Trophoblast cell (in vitro differentiated cells and primary cell): ENCODE measurements at regions not wholly inside any gene's neighbourhood (a gene's known extent, or its start where the extent isn't known, plus 50 kb on each side); places are given as distances from the start of the nearest gene placed in this dataset.

Source experiments
- DNase-seq, 2 donors: peaks; one replicate each; pipeline ENCODE4 v3.0.0-alpha.2; 2016
- H2AFZ ChIP-seq: 2 replicates; pipeline ENCODE4 v1.6.1; 2013; ENCODE audit warnings: low read length, moderate library complexity, mild to moderate bottlenecking; ENCODE audit not compliant: insufficient read depth, poor library complexity
- H2AK5ac ChIP-seq: 2 replicates; pipeline ENCODE4 v1.6.1; 2013; ENCODE audit warnings: mild to moderate bottlenecking, low read length
- H2BK120ac ChIP-seq: 2 replicates; pipeline ENCODE4 v1.6.1; 2013; ENCODE audit warnings: low read length, mild to moderate bottlenecking, moderate library complexity; ENCODE audit not compliant: insufficient read depth, poor library complexity
- H2BK12ac ChIP-seq: 2 replicates; pipeline ENCODE4 v1.6.1; 2013; ENCODE audit warnings: mild to moderate bottlenecking, low read length, moderate library complexity
- H2BK5ac ChIP-seq: 2 replicates; pipeline ENCODE4 v1.6.1; 2013; ENCODE audit warnings: low read length, low read depth, moderate library complexity, mild to moderate bottlenecking; ENCODE audit not compliant: poor library complexity
- H3K14ac ChIP-seq: 2 replicates; pipeline ENCODE4 v1.6.1; 2013; ENCODE audit warnings: mild to moderate bottlenecking, low read length
- H3K18ac ChIP-seq: 2 replicates; pipeline ENCODE4 v1.6.1; 2013; ENCODE audit warnings: mild to moderate bottlenecking, low read length
- H3K23ac ChIP-seq: 2 replicates; pipeline ENCODE4 v1.6.1; 2013; ENCODE audit warnings: low read length
- H3K27ac ChIP-seq: 2 replicates; pipeline ENCODE4 v1.5.1; 2013; ENCODE audit warnings: low read depth, mild to moderate bottlenecking, inconsistent platforms, low read length, moderate library complexity
- H3K27me3 ChIP-seq: 2 replicates; pipeline ENCODE4 v1.6.1; 2013; ENCODE audit warnings: inconsistent platforms, mild to moderate bottlenecking, low read length, moderate library complexity; ENCODE audit not compliant: insufficient read depth
- H3K36me3 ChIP-seq, 2 experiments: 1 replicate in 1 of 2; 2 replicates in 1 of 2; pipeline ENCODE4 v1.6.1; 2013; ENCODE audit warnings: low read length in 2 of 2, mild to moderate bottlenecking in 2 of 2, moderate library complexity in 1 of 2; ENCODE audit not compliant: insufficient read depth in 2 of 2, control insufficient read depth in 1 of 2
- H3K4ac ChIP-seq: 2 replicates; pipeline ENCODE4 v1.6.1; 2013; ENCODE audit warnings: low read depth, mild to moderate bottlenecking, low read length, moderate library complexity
- H3K4me1 ChIP-seq, 2 experiments: 1 replicate in 1 of 2; 2 replicates in 1 of 2; pipeline ENCODE4 v1.6.1; 2013; ENCODE audit warnings: low read length in 2 of 2, mild to moderate bottlenecking in 2 of 2, moderate library complexity in 1 of 2; ENCODE audit not compliant: insufficient read depth in 2 of 2, control insufficient read depth in 1 of 2
- H3K4me2 ChIP-seq: 2 replicates; pipeline ENCODE4 v1.6.1; 2013; ENCODE audit warnings: inconsistent platforms, mild to moderate bottlenecking, low read length, moderate library complexity
- H3K4me3 ChIP-seq: 2 replicates; pipeline ENCODE4 v1.5.1; 2013; ENCODE audit warnings: mild to moderate bottlenecking, low read depth, low read length, inconsistent platforms
- H3K79me1 ChIP-seq: one replicate; pipeline ENCODE4 v1.6.1; 2013; ENCODE audit warnings: low read length
- H3K79me2 ChIP-seq: 2 replicates; pipeline ENCODE4 v1.6.1; 2013; ENCODE audit warnings: low read length, mild to moderate bottlenecking; ENCODE audit not compliant: control insufficient read depth, insufficient read depth, poor library complexity
- H3K9ac ChIP-seq: 2 replicates; pipeline ENCODE4 v1.6.1; 2013; ENCODE audit warnings: mild to moderate bottlenecking, low read length
- H3K9me3 ChIP-seq: 2 replicates; pipeline ENCODE4 v1.6.1; 2013; ENCODE audit warnings: low read depth, mild to moderate bottlenecking, control low read depth, inconsistent platforms, low read length; ENCODE audit not compliant: insufficient read depth
- H4K12ac ChIP-seq: 2 replicates; pipeline ENCODE4 v1.6.1; 2013; ENCODE audit warnings: low read depth, mild to moderate bottlenecking, low read length, moderate library complexity
- H4K8ac ChIP-seq: 2 replicates; pipeline ENCODE4 v1.6.1; 2013; ENCODE audit warnings: low read depth, mild to moderate bottlenecking, low read length, moderate library complexity
- H4K91ac ChIP-seq: one replicate; pipeline ENCODE4 v1.6.1; 2013; ENCODE audit warnings: low read depth, mild to moderate bottlenecking, low read length, moderate library complexity
- WGBS: extraction: QIAGEN DNeasy Blood & Tissue Kit; methylation state at CpG from one replicate; pipeline ENCODE4 v1.1.7; 2013; ENCODE audit warnings: missing lambda C conversion rate; ENCODE audit not compliant: insufficient read length, insufficient coverage; ENCODE audit errors: extremely low coverage; 5-methylcytosine and 5-hydroxymethylcytosine counted together

DNA sequence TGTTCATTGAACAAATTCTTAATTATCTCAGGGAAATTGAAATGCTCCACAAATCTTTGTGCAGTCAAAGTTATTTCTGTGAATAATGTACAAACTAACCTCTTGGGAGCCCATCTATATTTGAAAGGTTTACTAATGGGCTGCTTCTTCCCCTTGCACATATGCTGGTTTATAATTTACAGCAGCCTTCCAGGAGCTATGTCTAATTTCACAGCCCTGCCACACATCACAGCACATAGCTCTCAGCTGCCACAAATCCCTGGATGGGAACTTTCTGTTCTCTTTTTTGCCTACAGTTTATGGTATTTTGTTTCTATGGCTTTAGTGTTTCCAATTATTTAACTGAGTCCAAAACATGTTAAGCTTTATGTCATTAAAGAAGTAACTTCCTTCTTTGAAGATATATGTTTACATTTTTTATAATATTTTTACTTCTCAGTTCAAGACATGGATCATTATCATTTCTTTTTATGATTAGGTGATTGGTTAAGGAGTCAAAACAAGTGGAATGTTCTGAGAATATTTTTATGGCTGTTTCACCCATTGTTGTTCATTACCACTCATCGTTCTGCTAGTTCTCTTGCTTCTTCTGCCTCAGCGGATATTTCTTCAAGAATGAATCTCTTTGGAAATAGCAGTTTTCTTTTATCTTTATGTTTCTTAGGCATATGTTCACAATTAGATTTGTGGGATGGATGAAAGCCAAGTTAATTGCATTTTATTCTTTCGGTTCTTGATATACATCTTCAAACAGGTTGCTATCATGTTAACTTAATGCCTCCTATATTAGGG lies 475.6 kb upstream of the MIS18BP1 start:
- Histone ChIP-seq H3K27me3 (no peaks in the 10 kb centered on the region), H3K4me2 (no peak overlapping the region), H3K27ac (no peak overlapping the region), H3K14ac (no peak overlapping the region), H4K12ac (no peak overlapping the region), H2AK5ac (no peak overlapping the region), H3K18ac (no peak overlapping the region), H3K23ac (no peak overlapping the region), H2BK5ac (no peak overlapping the region), H2BK12ac (no peak overlapping the region), H3K36me3 (no peaks in the 10 kb centered on the region), H3K79me2 (no peaks in the 10 kb centered on the region), H3K9me3 (no peaks in the 10 kb centered on the region), H3K4me1 (no peaks in the 10 kb centered on the region), H3K4ac (no peak overlapping the region), H3K79me1 (no peaks in the 10 kb centered on the region), H4K91ac (no peak overlapping the region), H2AFZ (no peak overlapping the region), H3K4me3 (no peak overlapping the region), H2BK120ac (no peak overlapping the region), H4K8ac (no peak overlapping the region), H3K9ac (no peak overlapping the region)
- WGBS: no CpG with 5 or more reads among the region's 3 CpGs
- DNase-seq: no peak

DNA sequence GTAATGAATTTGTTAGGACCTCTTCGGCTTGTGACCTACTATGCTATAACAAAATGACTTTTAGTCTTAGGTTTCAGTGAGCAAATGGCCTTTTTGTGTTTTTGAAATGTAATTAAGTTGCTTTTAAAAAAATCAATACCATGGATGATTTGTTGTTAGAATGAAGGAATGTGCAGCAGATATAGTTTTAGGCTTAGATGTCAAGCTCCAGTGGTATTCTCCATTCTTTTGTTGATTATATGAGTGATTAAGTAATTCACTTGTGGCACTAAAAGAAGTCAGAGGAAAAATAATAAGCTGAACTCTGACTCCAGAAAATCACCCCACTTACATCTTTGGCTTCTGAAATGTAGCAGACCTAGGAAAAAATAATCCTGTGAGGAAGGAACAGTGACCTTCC lies 474.1 kb upstream of the MIS18BP1 start:
- H3K9me3 ChIP-seq: no peaks in the 10 kb centered on the region
- H2AFZ ChIP-seq: no peak overlapping the region
- no peak overlapping the region for H3K9ac ChIP-seq
- H3K79me1 ChIP-seq: no peaks in the 10 kb centered on the region
- DNase-seq: no peak
- no peak overlapping the region for H3K4me3 ChIP-seq
- no peak overlapping the region for H3K14ac ChIP-seq
- H2AK5ac ChIP-seq: no peak overlapping the region
- no peak overlapping the region for H4K12ac ChIP-seq
- no peak overlapping the region for H2BK120ac ChIP-seq
- no peak overlapping the region for H3K27ac ChIP-seq
- H3K4me1 ChIP-seq: no peaks in the 10 kb centered on the region
- H4K8ac ChIP-seq: no peak overlapping the region
- H4K91ac ChIP-seq: no peak overlapping the region
- no CpG with 5 or more reads among the region's 1 CpG for WGBS
- no peaks in the 10 kb centered on the region for H3K36me3 ChIP-seq
- no peaks in the 10 kb centered on the region for H3K79me2 ChIP-seq
- no peaks in the 10 kb centered on the region for H3K27me3 ChIP-seq
- H2BK5ac ChIP-seq: no peak overlapping the region
- H3K4ac ChIP-seq: no peak overlapping the region
- H2BK12ac ChIP-seq: no peak overlapping the region
- no peak overlapping the region for H3K23ac ChIP-seq
- H3K18ac ChIP-seq: no peak overlapping the region
- no peak overlapping the region for H3K4me2 ChIP-seq

DNA sequence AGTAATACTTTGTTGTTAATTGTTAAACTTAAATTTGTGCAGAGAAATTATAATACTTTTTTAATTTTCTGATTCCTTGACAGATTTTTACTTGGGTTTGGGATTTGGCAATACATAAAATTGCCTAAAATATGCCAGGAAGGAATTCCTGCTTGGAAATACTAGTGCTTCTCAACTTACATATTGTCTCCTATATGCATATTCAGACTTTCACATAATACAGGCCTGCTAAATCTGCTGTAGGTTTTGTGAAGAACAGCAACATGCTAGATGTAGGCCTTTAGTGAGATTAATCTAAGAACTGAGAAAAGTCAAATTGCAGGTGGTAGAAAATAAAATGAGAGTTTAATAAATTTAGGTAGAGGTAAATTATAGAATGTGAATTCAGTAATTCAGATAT lies 468.5 kb upstream of the MIS18BP1 start:
- Histone ChIP-seq H2AK5ac (no peak overlapping the region), H3K23ac (no peak overlapping the region), H2BK120ac (no peak overlapping the region), H3K9ac (no peak overlapping the region), H3K36me3 (no peaks in the 10 kb centered on the region), H3K4me1 (no peaks in the 10 kb centered on the region), H2BK5ac (no peak overlapping the region), H3K79me2 (no peaks in the 10 kb centered on the region), H3K79me1 (no peaks in the 10 kb centered on the region), H4K8ac (no peak overlapping the region), H2BK12ac (no peak overlapping the region), H3K27ac (no peak overlapping the region), H3K4me2 (no peak overlapping the region), H3K4ac (no peak overlapping the region), H3K14ac (no peak overlapping the region), H3K9me3 (no peaks in the 10 kb centered on the region), H4K91ac (no peak overlapping the region), H2AFZ (no peak overlapping the region), H3K4me3 (no peak overlapping the region), H4K12ac (no peak overlapping the region), H3K18ac (no peak overlapping the region), H3K27me3 (no peaks in the 10 kb centered on the region)
- no peak for DNase-seq

DNA sequence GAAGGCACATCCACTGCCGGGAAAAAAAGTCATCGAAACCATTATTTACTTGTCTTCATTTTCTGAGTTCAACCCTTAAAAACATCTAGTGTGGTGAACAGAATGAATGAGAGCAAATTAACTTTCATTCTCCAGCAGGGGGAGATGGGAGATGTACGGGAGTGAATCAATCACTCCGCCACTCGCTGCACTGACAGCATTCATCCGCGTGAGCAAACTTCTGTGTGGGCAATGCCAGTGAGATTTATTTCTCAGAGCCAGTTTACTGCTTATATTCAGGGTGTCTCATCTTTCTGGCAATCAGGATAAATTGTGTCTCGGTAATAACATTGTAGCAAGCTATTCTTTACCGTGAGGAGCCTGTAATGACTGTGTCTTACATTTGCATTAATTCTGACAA lies 463.6 kb upstream of the MIS18BP1 start:
- Histone ChIP-seq H3K27me3 (no peaks in the 10 kb centered on the region), H4K8ac (no peak overlapping the region), H3K23ac (no peak overlapping the region), H4K12ac (no peak overlapping the region), H2AK5ac (no peak overlapping the region), H3K4ac (no peak overlapping the region), H3K9ac (no peak overlapping the region), H2BK120ac (no peak overlapping the region), H3K4me1 (no peaks in the 10 kb centered on the region), H2BK12ac (no peak overlapping the region), H3K36me3 (no peaks in the 10 kb centered on the region), H2AFZ (no peak overlapping the region), H3K18ac (no peak overlapping the region), H3K4me3 (no peak overlapping the region), H3K9me3 (no peaks in the 10 kb centered on the region), H3K4me2 (no peak overlapping the region), H4K91ac (no peak overlapping the region), H2BK5ac (no peak overlapping the region), H3K79me1 (no peaks in the 10 kb centered on the region), H3K14ac (no peak overlapping the region), H3K79me2 (no peaks in the 10 kb centered on the region), H3K27ac (no peak overlapping the region)
- no CpG with 5 or more reads among the region's 9 CpGs for WGBS
- peak in 1 of 2 donors; percentile 58 for DNase-seq
